ENCODE measurements at regions not wholly inside any gene's neighbourhood (a gene's known extent, or its start where the extent isn't known, plus 50 kb on each side); places are given as distances from the start of the nearest gene placed in this dataset.
A peak's percentile ranks its signal among the peaks of the same experiment; 100 is the strongest.

DNA sequence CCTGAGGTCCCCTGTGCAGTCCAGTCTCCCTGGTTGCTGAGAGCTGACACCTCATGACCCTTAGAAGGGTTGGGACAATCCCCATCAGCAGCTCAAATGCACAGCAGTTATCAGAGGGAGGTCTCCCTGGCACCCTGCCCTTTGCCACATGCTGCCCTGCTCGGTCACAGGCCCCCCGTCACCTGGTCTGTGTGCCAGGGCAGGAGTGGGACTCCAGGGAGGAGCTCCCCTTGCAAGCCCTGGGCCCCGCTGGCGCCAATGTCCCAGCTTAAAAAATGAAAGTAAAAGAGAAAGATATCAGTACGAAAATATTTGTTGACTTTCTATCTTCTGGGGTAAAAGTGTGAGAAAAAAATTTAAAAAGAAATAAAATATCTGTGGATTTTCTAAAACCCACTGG lies 68.1 kb upstream of the SLC22A16 start:
- H3K36me3 ChIP-seq (ENCODE audit: control insufficient read depth in 4 of 4, insufficient read depth in 4 of 4, low read length in 4 of 4), result no peaks in the 10 kb centered on the region
- H3K9ac ChIP-seq (ENCODE audit: insufficient read depth in 1 of 2, low read length in 2 of 2), result no peak overlapping the region
- H3K27ac ChIP-seq (ENCODE audit: low read depth in 1 of 2, low read length in 1 of 2), result no peak overlapping the region
- H3K9me3 ChIP-seq (ENCODE audit: control insufficient read depth in 4 of 4, insufficient read depth in 3 of 4, low read length in 3 of 4), result peaks cover 0 to 8% (median 2%) of the 10 kb centered on the region in 4 donors
- peaks cover 0 to 13% (median 0%) of the 10 kb centered on the region in 5 donors for H3K4me1 ChIP-seq (ENCODE audit: control insufficient read depth in 5 of 5, insufficient read depth in 5 of 5, low read length in 5 of 5)
- TF ChIP-seq, protein P1, sequence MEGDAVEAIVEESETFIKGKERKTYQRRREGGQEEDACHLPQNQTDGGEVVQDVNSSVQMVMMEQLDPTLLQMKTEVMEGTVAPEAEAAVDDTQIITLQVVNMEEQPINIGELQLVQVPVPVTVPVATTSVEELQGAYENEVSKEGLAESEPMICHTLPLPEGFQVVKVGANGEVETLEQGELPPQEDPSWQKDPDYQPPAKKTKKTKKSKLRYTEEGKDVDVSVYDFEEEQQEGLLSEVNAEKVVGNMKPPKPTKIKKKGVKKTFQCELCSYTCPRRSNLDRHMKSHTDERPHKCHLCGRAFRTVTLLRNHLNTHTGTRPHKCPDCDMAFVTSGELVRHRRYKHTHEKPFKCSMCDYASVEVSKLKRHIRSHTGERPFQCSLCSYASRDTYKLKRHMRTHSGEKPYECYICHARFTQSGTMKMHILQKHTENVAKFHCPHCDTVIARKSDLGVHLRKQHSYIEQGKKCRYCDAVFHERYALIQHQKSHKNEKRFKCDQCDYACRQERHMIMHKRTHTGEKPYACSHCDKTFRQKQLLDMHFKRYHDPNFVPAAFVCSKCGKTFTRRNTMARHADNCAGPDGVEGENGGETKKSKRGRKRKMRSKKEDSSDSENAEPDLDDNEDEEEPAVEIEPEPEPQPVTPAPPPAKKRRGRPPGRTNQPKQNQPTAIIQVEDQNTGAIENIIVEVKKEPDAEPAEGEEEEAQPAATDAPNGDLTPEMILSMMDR (IDR thresholded peaks at IDR 0.05; ENCODE audit: control extremely low read depth, extremely low read depth), result no peak
- no peak overlapping the region for H3K4me3 ChIP-seq
- DNase-seq, result no peak
- H3K27me3 ChIP-seq (ENCODE audit: control insufficient read depth in 3 of 3, insufficient read depth in 3 of 3, low read length in 2 of 3), result no peaks in the 10 kb centered on the region
- no peak for ATAC-seq (ENCODE audit: insufficient read depth, low FRiP score)
- 66 to 84% methylated on average over 5 of the region's 5 CpGs for WGBS, 2 donors

DNA sequence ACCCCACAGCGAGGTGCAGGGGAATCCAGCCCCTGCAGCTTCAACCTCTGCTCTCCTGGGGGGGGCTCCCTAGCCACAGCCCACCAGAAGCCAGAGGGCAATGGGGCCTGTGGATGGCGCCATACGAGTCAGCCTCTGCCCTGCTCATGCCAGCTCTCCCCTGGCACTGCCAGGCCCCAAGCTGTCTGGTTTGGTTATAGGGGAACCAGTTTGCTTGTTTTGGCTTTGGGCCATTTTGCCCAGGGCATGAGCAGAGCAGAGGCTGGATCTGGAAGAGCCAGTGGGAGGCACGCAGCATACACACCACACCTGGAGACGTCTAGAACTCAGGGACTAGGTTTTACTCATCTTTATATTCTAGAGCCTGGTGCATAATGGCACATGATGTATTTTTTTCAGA lies 66.7 kb upstream of the SLC22A16 start:
- H3K9me3 ChIP-seq (ENCODE audit: control insufficient read depth in 4 of 4, insufficient read depth in 3 of 4, low read length in 3 of 4), result peaks cover 0 to 5% (median 2%) of the 10 kb centered on the region in 4 donors
- 77 to 82% methylated on average over 5 of the region's 5 CpGs for WGBS, 2 donors
- H3K9ac ChIP-seq (ENCODE audit: insufficient read depth in 1 of 2, low read length in 2 of 2), result no peak overlapping the region
- ATAC-seq (ENCODE audit: insufficient read depth, low FRiP score) (no peak), DNase-seq (no peak)
- H3K36me3 ChIP-seq (ENCODE audit: control insufficient read depth in 4 of 4, insufficient read depth in 4 of 4, low read length in 4 of 4), result no peaks in the 10 kb centered on the region
- no peaks in the 10 kb centered on the region for H3K27me3 ChIP-seq (ENCODE audit: control insufficient read depth in 3 of 3, insufficient read depth in 3 of 3, low read length in 2 of 3)
- peaks cover 0 to 13% (median 0%) of the 10 kb centered on the region in 5 donors for H3K4me1 ChIP-seq (ENCODE audit: control insufficient read depth in 5 of 5, insufficient read depth in 5 of 5, low read length in 5 of 5)
- no peak overlapping the region for H3K4me3 ChIP-seq
- TF ChIP-seq, protein P1 (IDR thresholded peaks at IDR 0.05; ENCODE audit: control extremely low read depth, extremely low read depth), result no peak
- peak overlapping the region in 1 of 2 donors; percentile 85 for H3K27ac ChIP-seq (ENCODE audit: low read depth in 1 of 2, low read length in 1 of 2)

DNA sequence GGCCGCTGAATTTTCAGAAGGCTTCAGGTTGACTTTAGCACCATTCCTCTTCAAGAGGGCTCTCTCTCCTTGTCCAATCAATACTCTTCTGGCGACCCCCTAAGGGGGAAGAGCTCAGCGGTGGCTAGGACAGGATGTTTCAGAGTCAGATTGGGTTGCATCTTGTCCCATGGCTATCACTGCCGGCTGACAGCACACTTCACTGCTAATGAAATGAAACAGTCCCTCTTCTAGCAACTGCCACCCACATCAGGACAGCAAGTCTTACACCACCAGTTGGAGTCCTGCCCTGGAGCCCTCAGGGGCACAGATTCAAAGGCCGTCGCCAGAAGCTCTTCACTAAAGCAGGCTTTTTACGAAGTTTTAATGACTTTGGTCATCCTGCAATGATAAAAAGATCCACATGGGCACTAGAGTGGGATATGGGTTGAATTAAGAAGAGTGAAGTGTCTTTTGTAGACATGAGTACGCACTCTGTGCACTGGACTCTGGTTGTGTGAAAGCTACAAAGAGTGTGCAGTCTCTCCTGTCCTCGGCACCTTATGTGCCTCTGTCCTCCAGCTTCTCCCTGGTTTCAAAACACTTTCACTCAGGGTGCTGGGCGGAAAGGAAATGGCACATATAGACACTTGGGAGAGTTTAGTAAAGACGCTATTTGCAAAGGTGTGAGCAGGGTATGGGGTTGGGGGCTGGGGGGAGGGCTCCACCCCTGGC lies 66.1 kb upstream of the SLC22A16 start:
- peaks cover 0 to 5% (median 2%) of the 10 kb centered on the region in 4 donors for H3K9me3 ChIP-seq (ENCODE audit: control insufficient read depth in 4 of 4, insufficient read depth in 3 of 4, low read length in 3 of 4)
- H3K4me3 ChIP-seq, result no peak overlapping the region
- DNase-seq (peak; percentile 23 to 41 (median 27)), ATAC-seq (ENCODE audit: insufficient read depth, low FRiP score) (peak; percentile 38)
- no peak overlapping the region for H3K9ac ChIP-seq (ENCODE audit: insufficient read depth in 1 of 2, low read length in 2 of 2)
- no peaks in the 10 kb centered on the region for H3K36me3 ChIP-seq (ENCODE audit: control insufficient read depth in 4 of 4, insufficient read depth in 4 of 4, low read length in 4 of 4)
- TF ChIP-seq, protein P1 (IDR thresholded peaks at IDR 0.05; ENCODE audit: control extremely low read depth, extremely low read depth), result no peak
- no peaks in the 10 kb centered on the region for H3K27me3 ChIP-seq (ENCODE audit: control insufficient read depth in 3 of 3, insufficient read depth in 3 of 3, low read length in 2 of 3)
- 71 to 75% methylated on average over 11 of the region's 11 CpGs for WGBS, 2 donors
- H3K4me1 ChIP-seq (ENCODE audit: control insufficient read depth in 5 of 5, insufficient read depth in 5 of 5, low read length in 5 of 5), result peaks cover 0 to 13% (median 0%) of the 10 kb centered on the region in 5 donors
- H3K27ac ChIP-seq (ENCODE audit: low read depth in 1 of 2, low read length in 1 of 2), result peak overlapping the region in 1 of 2 donors; percentile 85

All from lung (tissue), 11 donors.